Osteocyte (in vitro differentiated cells): ENCODE measurements at regions not wholly inside any gene's neighbourhood (a gene's known extent, or its start where the extent isn't known, plus 50 kb on each side); places are given as distances from the start of the nearest gene placed in this dataset.

Experiments
- DNase-seq: peaks from one replicate; pipeline ENCODE4 v3.0.0; 2021; ENCODE audit warnings: mixed read lengths; ENCODE audit not compliant: unreplicated experiment; ENCODE audit errors: extremely low spot score
- H3K27ac Mint-ChIP-seq: one replicate; pipeline ENCODE4 v1.8.0; 2021; ENCODE audit warnings: mild to moderate bottlenecking, mixed read lengths; ENCODE audit not compliant: unreplicated experiment
- H3K27me3 Mint-ChIP-seq: one replicate; pipeline ENCODE4 v1.8.0; 2021; ENCODE audit warnings: mixed read lengths; ENCODE audit not compliant: unreplicated experiment
- H3K36me3 Mint-ChIP-seq: one replicate; pipeline ENCODE4 v1.8.0; 2021; ENCODE audit warnings: mixed read lengths; ENCODE audit not compliant: unreplicated experiment
- H3K4me1 Mint-ChIP-seq: one replicate; pipeline ENCODE4 v1.8.0; 2021; ENCODE audit warnings: mixed read lengths; ENCODE audit not compliant: unreplicated experiment
- H3K4me3 Mint-ChIP-seq: one replicate; pipeline ENCODE4 v1.8.0; 2021; ENCODE audit warnings: mild to moderate bottlenecking, moderate library complexity, mixed read lengths; ENCODE audit not compliant: unreplicated experiment
- H3K9me3 Mint-ChIP-seq: one replicate; pipeline ENCODE4 v1.8.0; 2021; ENCODE audit warnings: mixed read lengths; ENCODE audit not compliant: unreplicated experiment
- CTCF ChIP-seq: fragments of 200-600 bp; sonication (generic); IDR thresholded peaks from 2 replicates; pipeline ENCODE4 v1.5.0; 2021; ENCODE audit warnings: antibody characterized with exemption, mild to moderate bottlenecking, moderate library complexity

GRCh38 chr12:105948331-105948730, 190.4 kb downstream of the NUAK1 start:
- no peak for DNase-seq

GRCh38 chr12:105949391-105949790, 189.4 kb downstream of the NUAK1 start:
- Mint-ChIP-seq H3K27me3 (no peaks in the 10 kb centered on the region), H3K4me1 (no peaks in the 10 kb centered on the region), H3K36me3 (no peaks in the 10 kb centered on the region), H3K27ac (no peak overlapping the region), H3K9me3 (no peaks in the 10 kb centered on the region), H3K4me3 (no peak overlapping the region)
- DNase-seq: no peak
- TF ChIP-seq CTCF: no peak

More at GRCh38 chr12:105948331-105948730, 190.4 kb downstream of the NUAK1 start:
- Mint-ChIP-seq H3K9me3 (peaks cover 1% of the 10 kb centered on the region), H3K27me3 (no peaks in the 10 kb centered on the region), H3K27ac (no peak overlapping the region), H3K4me1 (no peaks in the 10 kb centered on the region), H3K4me3 (no peak overlapping the region), H3K36me3 (no peaks in the 10 kb centered on the region)
- no peak for TF ChIP-seq CTCF

GRCh38 chr12:105951732-105952131, 187.0 kb downstream of the NUAK1 start:
- H3K4me3 Mint-ChIP-seq: no peak overlapping the region
- no peaks in the 10 kb centered on the region for H3K9me3 Mint-ChIP-seq
- no peaks in the 10 kb centered on the region for H3K27me3 Mint-ChIP-seq
- peaks cover 12% of the 10 kb centered on the region for H3K4me1 Mint-ChIP-seq
- no peak for DNase-seq
- H3K36me3 Mint-ChIP-seq: no peaks in the 10 kb centered on the region
- no peak overlapping the region for H3K27ac Mint-ChIP-seq
- TF ChIP-seq CTCF: no peak

- H3K4me1 Mint-ChIP-seq: peaks cover 16% of the 10 kb centered on the region
- no peak overlapping the region for H3K4me3 Mint-ChIP-seq
- no peak overlapping the region for H3K27ac Mint-ChIP-seq
- no peak for DNase-seq
- no peaks in the 10 kb centered on the region for H3K36me3 Mint-ChIP-seq
- TF ChIP-seq CTCF: no peak
- H3K9me3 Mint-ChIP-seq: no peaks in the 10 kb centered on the region
- no peaks in the 10 kb centered on the region for H3K27me3 Mint-ChIP-seq
These were observed 183.5 kb downstream of the NUAK1 start for GRCh38 chr12:105954951-105955931.

GRCh38 chr12:105955976-105956375, 182.8 kb downstream of the NUAK1 start:
- Mint-ChIP-seq H3K27me3 (no peaks in the 10 kb centered on the region), H3K36me3 (no peaks in the 10 kb centered on the region), H3K27ac (no peak overlapping the region), H3K4me1 (peaks cover 20% of the 10 kb centered on the region), H3K9me3 (no peaks in the 10 kb centered on the region), H3K4me3 (no peak overlapping the region)
- no peak for DNase-seq
- no peak for TF ChIP-seq CTCF
